Inflammatory macrophage treated with lipopolysaccharide for 4 hours (primary cell): ENCODE measurements at regions not wholly inside any gene's neighbourhood (a gene's known extent, or its start where the extent isn't known, plus 50 kb on each side); places are given as distances from the start of the nearest gene placed in this dataset.
A peak's percentile ranks its signal among the peaks of the same experiment; 100 is the strongest.

Experiments
- DNase-seq: peaks from one replicate; pipeline ENCODE4 v3.0.0-alpha.2; 2020

DNA sequence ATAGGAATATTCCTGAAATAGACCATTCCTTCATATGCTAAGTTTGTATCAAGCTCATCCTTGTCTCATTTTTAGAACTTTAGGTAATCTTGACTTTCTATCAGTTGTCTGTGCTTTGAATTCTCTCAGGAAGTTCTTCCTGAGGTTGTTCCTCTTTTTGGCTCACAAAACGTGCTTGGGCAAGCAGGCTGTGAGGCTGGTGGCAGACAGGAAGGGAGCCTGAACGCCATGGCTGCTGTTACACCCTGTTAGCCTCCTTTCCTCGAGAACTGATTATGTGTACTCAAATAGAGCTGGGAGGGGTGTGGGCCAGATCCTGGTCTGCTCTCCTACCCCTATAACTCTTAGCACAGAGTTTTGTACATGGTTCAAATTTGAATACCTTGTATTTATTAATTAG, 136.4 kb upstream of the CELF4 start:
- peak; percentile 25 for DNase-seq

DNA sequence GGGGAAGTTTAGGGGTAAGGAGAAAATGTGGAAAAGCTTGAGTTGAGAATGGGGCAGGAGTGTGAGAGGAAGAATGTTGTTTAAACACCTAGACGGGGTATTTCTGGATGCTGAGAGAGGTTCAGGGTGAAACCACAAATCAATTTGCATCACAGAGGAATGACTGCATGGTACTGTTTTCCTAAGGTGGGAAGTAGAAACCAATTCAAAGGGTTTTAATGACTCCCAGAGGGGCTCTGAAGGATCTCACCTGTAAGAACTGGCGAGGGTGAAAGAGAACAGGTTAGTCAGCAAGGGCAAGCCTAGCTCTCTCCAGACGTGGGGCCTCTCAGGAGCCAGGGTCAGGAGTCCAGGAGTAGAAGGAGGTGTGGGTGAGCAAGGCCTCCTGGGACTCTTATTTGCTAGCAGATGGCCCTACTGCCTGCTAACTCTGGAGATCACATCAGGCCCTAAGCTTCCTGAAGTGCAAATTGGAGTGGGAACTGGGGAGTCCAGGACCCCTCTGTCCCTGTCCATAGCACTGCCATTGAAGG, 133.0 kb upstream of the CELF4 start:
- no peak for DNase-seq

DNA sequence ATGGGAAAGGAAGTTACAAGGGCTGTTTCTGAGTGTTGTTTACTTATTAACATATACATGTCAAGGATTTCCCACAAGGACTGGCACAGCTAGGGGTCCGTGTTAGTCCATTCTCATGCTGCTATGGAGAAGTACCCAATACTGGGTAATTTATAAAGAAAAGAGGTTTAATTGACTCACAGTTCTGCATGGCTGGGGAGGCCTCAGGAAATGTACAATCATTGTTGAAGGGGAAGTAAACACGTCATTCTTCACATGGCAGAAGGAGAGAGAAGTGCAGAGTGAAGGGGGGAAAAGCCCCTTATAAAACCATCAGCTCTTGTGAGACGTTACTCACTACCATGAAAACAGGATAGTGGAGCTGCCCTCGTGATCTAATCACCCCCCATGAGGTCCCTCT, 128.9 kb upstream of the CELF4 start:
- DNase-seq = peak; percentile 1

DNA sequence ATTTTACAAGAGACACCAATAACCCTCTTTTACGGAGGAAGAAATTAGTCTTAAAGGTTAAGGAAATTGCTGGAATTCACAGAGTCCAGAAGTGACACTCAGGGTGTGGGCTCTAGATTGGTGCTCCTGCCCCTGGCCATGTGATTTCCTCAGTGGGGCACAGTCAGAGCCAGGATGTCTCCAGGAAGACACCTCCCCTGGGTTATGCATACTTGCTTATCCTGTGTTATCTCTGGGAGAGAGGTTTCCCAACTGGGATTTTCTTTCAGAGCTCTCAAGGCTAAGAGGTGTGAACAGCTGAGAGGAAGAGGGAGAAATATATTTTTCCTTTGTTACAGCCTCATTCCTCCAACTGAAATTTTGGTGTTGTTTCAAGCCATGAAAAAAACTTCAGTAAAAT, 125.6 kb upstream of the CELF4 start:
- no peak for DNase-seq

DNA sequence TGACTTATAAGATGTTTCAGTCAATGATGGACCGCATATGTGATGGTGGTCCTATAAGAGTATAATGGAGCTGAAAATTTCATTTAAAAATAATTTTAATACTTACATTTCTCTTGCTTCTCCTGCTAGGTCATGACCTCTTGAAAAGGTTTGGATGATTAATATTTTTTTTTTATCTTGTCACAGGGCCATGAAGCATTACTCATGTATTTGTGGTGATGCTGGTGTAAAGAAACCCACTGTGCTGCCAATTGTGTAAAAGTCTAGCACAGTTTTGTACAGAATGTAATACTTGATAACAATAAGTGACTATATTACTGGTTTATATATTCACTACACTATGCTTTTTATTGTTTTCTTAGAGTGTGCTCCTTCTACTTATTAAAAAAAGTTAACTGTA, 124.2 kb upstream of the CELF4 start:
- DNase-seq = no peak

DNA sequence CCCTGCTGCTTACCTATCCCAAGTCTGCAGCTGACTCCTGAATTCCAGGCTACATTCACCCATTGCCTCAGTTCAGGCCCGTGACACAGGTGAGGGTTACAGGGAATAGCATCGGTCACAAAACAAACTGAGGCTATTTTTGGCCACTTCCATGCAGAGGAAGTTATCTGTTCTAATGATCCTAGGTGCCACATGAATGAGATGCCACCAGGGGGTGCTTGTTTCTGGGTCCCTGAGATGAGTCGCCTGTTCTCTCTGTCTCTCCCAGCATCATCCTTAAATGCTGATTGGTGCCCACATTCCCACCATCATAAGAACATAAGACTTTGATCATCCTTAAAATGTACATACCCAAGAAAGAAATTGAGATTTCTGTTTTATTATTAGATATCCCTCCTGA, 119.0 kb upstream of the CELF4 start:
- DNase-seq = no peak

DNA sequence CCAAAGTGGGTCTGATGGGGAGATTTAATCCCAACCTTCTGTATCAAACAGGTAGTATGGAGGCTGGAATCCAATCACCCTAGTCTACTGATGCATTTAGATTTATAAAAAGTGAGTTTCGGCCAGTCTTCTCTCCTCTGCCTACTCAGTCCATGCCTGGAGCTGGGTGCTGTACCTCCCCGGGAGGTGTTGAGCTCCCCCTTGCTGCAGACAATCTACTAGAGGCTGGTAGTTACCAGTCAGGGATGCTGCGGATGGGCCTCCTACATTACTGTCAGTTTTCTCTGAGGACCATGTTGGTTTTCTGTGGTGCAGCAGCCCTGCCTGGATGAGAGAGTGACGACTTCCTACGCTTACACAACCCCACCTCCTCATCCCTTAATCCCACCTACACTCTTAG, 118.6 kb upstream of the CELF4 start:
- DNase-seq = no peak

DNA sequence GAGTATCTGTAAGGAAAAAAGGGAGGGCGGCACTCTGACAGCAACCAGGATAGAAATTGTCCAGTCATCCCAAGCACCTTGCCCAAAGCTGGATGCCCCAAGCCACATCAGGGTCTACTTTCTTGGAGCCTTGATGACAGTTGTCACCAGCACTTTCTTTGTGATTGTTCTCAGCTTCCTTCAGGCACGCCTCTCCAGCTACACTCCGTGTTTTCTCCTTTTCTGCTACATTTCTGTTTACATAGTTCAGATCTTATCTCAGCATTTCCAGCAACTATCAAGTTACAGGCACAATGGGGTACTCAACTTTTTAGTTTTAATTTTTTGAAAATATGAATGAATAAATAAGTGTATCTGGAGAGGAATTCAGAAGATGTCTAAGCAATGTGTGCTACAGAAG, 115.3 kb upstream of the CELF4 start:
- no peak for DNase-seq

DNA sequence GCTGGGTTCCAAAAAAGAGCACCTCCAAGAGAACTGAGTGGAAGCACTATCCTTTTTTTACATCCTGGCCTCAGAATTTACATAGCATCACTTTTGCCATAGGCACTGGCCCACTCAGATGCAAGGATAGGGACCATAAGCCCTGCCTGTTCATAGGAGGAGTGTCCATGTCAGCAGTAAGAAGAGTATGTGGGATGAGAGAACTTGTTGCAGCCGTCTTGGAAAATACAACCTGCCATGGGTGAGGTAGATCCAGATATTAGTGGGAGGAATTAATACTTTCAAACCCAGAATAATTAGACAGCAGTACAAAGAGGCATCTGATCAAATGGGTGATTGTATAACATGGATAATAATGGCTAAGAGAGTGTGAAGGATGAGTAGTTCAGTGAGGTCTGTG, 110.7 kb upstream of the CELF4 start:
- DNase-seq = no peak

DNA sequence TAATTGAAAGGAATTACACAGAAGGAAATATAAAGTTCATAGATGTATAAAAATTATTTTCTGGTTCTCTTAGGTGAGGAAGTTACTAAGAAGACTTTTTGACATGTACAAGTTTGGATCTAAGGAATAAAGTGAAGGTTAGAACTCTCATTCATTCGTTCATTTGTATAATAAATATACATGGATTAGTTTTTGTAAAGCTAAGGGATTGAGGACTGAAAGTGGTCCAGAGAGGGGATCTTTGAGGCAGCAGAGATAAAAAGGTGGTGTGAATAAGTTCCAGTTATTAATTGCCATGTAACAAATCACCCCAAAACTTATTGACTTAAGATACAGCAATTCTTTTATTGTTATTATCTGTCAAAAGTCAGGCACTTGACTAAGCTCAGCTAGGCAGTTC, 110.1 kb upstream of the CELF4 start:
- DNase-seq = no peak

DNA sequence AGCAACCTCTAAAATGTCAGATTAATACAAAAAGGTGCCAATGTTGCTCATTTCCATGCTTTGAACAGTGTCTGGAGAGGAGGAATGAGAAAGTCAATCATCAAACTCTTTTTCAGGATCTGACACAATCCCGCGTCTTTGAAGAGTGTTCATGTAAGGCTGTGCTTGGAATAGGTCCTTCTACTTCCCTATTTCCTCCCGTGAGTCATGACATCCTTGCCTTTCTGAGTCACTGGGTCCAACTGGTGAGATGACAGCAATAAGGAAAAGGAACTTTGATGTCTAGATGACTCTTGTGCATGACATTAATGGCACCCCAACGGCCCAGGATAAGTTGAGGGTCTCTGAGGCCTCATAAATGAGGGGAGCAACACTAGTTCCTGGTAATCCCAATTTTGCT, 109.0 kb upstream of the CELF4 start:
- peak; percentile 12 for DNase-seq

DNA sequence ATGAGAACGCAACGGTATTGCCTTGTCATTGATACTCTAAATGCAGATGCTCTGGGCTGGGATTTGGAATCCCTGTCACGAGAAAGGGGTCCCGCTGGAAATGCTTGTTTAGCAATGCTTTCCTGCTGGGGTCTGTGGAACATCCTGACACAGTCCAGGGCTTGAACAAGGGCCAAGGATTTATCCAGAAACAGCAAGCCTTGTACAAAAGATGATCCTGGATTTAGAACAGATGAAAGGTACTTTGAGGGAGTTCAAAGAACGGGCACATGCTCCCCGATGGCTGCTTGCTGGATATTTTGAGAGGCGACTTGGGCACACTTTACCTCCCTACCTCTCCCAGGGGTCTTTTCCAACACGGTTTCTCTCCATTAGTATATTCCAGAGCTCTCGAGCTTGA, 108.1 kb upstream of the CELF4 start:
- no peak for DNase-seq

DNA sequence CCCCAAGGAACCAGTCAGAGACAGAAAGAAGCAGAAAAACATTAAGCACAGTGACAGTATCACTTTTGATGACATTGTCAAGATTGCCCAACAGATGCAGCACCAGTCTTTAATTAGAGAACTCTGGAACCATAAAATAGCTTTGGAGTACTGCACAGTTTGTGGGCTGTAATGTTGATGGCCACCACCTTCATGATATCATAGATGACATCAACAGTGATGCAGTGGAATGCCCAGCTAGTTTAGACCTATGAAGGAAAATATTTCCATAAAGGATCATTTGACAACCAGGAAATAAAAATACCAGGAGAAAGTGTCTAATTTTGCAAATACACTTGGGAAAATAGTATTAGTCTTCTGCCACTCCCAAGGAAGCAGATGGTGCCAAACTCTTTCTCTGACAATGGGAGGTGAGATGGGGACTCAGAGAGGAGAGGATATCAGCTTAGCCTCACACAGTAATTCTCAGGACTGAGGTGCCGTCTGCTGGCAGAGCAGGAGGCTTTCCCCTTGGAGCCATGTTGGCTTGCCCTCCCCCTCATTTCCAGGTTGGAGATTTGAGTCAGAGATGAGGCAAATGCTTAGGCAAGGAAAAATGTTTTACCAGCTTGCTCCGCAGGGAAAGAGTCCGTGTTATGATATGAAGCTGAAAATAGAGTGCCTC, 107.5 kb upstream of the CELF4 start:
- no peak for DNase-seq

DNA sequence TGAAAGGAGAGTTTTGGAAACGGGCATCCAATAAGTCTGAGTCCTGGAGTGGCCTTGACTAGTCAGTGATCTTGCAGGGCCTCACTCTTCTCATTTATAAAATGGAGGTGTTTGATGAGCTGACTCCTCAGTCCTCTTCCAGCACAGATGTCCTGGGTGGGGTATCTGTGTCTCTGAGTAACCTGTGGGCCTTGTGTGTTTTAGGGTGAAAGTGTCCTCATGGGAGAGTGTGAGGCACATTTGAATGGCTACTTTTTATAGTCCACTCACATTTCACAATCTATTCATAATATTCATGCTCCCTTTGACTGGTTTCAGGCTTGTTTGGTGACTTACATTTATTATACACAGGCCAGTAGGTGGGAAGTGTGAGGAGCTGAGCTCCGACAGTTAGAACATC, 106.4 kb upstream of the CELF4 start:
- DNase-seq = no peak

DNA sequence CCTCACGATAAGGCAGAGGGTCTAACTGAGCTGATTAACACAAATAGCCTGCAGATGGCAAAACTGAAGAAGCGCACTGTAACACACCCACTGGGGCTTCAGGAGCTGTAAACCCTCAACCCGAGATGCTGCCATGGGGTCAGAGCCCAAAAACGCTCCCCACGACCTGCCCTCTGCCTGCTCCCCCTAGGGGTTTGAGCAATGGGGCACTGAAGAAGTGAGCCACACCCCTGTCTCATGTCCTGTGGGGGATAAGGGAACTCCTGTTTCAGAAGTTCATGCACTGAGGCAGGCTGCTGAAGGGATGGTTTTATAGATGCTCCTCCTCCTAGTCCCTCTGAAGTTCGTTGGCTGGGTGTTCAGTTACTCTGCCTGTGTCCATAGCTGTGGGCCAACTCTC, 105.9 kb upstream of the CELF4 start:
- DNase-seq = no peak

DNA sequence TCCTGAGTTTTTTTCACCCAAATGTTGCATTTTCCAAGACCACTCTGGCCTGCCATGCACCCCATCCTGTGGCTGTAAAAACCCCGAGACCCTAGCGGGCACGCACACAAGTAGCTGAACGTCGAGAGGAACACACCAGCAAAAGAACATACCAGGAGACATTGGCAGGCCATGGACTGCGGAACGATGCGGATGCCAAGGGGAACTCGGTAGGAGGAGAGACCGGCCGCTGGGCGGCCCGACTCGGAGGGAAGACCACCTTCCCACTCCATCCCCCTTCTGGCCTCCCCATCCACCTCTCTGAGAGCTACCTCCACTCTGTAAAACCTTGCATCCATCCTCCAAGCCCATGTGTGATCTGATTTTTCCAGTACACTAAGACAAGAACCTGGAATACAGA, 105.5 kb upstream of the CELF4 start:
- no peak for DNase-seq

DNA sequence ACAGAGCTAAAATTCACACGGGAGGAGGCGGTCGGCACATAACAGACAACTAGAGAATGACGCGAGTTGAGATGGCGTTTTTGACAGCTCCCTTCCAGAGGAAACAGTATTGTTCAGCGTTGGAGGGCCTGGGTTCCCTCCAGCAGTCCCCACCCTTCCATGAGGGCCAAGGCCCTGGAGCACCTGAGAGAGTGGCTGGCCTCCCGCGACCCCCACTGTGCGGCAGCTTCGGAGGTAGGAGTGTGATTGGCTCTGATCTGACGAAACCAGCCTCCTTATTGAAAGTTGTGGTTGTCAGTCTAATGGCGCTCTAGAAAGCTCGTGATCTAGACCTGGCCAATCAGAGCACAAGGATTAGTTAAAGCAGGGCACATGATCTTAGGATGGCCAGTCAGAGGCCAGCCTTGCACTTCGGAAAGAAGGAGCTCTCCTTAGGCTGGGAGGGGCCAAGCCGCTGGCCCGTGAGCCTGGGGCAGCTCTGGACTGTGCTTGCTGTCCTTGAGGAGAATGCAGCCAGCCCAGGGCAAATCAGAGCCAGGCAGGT, 104.5 kb upstream of the CELF4 start:
- DNase-seq = no peak

DNA sequence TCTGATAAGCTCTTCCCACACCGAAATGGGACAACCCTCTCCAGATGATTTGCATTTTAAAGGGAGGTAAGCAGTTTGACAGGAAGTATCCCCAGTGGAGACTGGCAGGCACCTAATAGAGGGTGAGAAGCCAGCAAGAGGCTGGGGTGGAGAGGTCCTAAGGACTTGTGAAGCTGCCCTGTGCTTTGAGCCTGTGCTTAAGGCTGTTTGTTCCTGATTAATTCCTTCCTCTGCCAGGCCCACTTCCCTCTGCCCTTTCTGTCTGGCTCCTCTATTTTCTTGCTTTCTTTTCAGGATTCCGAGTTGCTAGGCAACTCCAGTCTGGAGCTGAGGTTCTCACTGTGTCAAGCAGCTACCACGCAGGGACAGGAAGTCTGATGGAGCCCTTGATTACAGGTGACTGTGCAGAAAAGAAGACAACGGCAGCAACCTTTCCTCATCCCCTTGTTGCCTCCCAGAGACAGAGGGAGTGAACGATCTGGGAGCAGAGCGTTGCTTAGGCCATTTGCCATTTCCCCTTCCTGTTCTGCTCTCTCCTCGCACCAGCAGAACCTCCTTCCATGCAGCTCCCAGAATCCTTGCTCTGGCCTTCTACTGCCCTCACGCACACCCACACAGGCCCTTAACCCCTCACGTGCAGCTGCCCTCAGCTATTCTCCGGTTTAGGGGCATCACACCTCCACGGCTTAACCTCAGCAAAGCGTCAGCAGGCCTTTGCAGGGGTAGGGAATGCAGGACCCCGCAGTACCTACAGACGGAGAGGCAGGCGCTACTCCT, 103.6 kb upstream of the CELF4 start:
- DNase-seq = no peak

DNA sequence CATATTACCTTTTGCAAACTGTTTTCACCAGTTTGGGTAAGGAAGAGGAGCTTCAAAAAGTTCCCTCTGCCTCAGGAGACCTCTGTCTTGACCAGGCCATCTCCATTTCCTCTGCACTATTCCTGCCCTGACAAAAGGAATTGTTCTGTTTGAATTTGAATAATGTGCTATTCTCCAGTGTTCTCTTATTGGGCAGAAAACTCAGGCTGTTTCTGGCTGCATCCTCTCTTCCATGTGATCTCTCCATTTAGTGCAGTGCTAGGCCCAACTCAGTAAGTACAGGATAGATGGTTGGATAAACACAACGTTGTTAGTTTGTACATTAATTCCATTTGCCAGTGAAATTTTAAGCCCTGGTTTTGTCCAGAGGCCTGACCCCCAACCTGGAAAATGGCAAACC, 102.2 kb upstream of the CELF4 start:
- DNase-seq = no peak

DNA sequence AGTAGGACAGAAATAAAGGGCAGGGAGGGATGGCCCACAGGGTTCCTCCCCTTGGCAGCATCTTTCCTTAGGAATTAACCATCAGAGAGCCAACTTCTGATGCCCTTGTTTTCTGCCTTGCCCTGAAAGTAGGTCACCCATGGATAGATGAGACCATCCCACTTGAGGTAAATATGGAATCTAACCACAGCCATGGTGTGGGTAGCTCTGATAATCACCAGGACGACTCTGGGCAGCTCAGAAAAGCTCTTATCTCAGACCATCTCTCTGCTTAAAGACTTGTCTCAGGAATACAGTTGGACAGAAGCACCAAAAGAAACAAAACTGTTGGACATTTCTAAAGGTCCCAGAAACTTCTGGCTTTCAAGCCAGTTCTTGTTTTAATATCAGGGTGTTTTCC, 101.4 kb upstream of the CELF4 start:
- DNase-seq = no peak

DNA sequence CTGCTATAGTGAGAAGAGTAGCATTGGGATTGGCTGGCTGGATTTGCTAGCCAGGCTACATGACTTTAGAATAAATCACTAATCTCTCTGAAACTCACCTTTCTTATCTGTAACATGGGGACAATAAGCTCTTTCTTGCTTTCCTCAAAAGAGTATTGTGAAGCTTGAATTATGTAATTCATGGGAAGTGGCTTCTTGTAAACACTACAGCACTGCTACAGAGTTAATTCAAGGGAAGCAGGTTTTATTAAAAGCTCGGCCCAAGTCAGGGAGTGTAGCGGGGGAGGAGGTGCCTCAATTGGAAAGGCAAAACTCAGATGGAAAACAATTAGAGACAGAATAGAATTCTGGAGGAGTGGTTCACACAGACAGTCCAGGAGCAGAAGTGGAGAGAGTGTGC, 100.9 kb upstream of the CELF4 start:
- no peak for DNase-seq

DNA sequence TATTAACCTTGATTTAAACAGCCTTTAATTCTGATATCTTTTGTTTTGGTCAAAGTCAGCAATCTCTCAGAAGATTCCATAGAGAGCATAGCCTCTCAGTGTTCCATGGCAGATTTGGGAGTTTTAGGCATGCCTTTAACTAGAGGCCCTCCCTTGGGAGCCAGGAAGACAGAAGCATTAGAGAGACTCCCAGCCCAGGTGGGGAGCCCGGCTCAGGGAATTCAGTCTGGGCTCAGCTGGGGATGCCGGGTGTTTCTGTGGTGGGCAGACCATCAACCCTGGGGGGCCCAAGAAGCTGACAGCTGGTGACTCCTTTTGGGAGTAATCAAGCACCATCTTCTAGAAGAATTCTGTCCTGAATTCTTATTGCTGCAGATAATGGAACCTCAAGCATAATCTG, 99.7 kb upstream of the CELF4 start:
- DNase-seq = no peak

DNA sequence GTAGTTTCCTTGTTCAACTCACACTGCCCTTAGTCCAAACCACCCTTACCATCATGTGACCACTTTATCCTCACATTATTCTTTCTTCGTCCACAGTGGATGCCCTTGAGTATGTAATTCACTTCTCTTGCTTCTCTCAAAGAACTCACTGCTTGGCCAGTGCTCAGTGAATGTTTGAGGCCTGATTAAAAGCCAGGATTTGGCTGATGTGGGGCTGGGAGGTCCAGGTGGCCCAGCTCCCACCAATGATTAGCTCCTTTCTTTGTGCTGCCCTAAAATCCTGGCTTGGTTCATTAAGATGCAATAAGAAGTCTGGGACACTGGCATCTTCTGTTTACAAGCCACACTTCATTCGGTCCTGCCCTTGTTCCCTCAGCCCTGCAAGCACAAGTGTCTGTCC, 97.8 kb upstream of the CELF4 start:
- DNase-seq = no peak

DNA sequence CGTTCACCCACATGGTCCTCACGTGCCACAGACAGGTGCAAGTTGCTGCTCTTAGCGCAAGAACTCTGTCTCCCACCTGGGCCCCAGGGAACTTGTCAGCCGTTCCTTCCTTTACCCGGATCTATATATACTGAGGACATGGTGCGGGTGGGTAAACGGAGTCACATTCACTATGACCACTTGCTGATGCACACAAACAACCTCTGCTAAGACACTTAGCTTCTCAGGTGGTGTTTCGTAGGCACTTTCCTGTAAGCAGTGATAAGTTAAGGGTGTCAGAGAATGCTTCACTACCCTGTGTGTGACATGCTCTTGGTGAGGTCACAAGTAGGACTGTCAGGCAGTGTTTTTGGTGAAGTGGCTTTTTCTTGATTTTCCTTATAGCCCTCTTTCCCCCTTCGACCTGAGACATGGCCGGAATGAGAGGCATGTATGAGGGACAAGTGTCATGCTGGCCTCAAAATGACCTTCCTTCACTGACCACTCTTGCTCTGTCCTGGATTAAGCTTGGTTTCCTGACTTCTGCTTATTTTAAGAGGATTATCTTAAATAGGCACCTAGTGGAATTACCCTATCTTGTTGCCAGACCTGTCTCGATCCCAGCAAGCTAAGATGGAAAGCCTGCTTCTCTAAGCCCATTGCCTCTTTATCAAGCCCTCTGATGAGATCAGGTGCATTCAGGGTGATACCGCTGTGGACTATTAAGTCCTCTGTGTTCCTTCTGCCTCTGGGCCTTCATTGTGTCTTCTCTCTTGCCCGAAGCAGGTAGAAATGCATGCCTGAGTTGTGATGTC, 97.1 kb upstream of the CELF4 start:
- DNase-seq = no peak
